HG03060 (cell line): ENCODE measurements at regions not wholly inside any gene's neighbourhood (a gene's known extent, or its start where the extent isn't known, plus 50 kb on each side); places are given as distances from the start of the nearest gene placed in this dataset.

Experiments used
- ATAC-seq: cut with Tn5 transposase; IDR thresholded peaks from one replicate; pipeline ENCODE4 v1.9.1; 2021; ENCODE audit warnings: low read depth, moderate number of reproducible peaks; ENCODE audit not compliant: unreplicated experiment

DNA sequence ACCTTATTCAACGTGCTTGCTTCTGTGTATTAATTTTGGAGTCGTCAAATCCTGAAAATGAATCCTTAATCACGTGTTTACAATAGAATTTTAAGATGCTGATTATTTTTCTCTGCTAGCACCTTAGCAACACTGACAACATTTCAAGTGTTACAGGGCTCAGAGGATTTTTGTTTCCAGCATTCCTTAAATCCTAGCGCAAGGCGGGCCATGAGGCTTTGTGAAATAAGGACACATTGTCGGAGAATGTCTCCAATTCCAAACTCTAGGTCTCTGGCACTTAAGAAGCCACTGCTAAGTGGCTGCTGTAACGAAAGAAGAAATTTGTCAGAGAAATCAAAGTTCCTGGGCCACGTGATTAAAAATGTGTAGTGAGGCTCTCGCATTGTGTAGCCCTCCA lies 390.9 kb upstream of the CELF2 start:
- ATAC-seq: no peak

DNA sequence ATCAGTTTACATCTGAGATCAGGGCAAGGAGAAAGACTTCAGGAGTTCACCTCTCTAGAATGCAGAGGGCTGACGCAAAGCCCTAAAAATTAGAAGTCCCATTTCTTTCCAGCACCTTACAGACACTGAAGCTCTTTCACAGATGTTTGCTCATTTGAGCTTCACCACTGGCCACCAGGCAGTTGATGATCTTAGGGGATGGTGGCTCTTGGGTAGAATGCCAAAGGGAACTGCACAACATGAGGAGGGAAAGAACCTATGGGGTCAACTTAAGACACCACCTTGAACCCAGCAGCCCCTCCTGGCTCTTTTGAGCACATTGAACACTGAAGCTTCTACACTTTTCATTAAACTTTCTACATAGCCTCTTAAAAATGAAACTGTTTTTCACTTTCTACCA lies 390.3 kb upstream of the CELF2 start:
- no peak for ATAC-seq

DNA sequence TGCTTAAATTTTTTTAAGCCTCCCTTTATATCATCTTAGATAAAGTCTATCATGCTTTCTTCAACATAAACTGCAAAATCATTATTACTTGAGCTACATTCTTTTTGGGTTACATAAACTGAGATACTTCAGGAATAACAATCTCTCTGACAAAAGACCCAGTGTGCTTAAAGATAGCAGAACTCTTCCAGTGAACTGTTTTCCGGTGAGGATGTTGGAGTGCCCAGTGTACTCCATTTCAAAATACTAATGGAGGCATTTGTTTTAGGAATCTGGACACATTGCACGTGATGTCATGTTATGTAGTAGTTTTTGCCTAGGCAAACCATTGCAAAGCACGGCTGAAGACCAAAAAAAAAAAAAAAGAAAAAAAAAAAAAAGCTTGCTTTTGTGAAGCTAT lies 388.2 kb upstream of the CELF2 start:
- ATAC-seq: no peak

DNA sequence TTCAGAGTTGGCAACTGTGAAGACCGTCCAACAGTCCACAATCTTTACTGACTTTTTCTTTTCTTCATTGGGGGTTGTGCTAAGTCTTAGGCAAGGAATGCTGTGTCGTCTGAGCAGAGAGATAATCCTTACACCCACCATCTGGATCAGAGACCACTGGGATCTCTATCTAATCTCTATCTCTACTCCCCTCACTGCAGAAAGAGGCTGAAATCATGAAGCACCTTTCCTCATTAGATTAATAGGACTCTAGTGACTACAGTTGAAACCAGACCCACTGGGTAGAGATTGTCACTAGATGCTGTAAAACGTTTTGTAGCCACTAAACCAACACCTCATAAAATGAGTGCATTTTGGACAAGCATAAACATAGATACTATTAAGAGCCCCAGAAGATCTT lies 387.4 kb upstream of the CELF2 start:
- no peak for ATAC-seq

DNA sequence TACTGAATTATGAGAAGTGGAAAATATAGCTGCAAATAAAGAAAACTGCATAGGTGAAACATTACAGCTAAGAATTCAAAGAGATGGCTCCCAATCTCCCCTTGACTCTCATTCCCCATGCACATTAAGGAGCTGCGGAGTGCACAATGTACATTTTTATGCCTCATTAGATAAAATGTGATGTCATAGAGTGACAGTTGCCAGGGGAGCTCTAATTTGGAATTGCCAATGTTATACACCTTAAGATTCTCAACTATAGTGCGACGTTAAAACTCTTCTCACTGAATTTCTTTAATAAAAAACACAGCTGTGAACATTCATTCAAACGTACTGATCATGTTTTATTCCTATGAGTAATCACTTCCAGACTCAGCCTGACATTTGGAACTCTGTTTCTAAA lies 386.9 kb upstream of the CELF2 start:
- no peak for ATAC-seq

DNA sequence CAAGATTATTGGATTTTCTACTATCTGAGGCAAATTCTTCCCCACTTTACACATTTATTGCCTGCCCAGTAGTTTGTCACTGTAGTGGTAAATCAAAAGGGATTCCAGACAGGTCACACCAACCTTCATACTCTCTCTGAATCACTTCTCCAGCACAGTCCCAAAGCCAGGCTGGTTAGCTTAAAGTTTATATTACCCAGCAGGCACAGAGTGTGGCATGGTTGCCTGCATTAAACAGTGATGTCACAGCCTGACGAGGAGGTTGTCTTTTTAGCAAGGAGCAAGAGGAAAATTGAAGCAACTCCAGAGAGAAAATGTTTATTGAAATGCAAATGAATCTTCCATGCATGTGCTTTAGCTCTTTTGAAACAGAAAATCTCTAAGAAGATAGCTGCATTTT lies 375.5 kb upstream of the CELF2 start:
- no peak for ATAC-seq

DNA sequence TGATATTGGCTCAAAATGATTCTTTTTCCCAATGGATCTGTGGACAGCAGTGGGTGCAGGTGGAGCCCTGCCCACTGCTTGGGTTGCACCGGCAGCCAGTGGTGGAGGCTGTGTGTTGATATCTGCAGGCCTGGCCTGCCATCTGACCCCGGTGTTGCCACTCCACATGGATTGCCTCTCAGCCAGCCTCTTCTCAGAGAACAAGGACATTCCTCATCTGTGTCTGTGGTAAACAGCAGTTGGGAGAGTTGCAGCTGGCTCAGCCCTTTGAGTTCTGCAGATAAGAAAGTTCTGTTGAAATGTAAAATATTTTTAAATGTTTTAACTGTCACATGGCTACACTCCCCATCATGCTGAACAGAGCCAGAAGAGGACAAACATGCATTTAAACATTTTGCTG lies 374.9 kb upstream of the CELF2 start:
- no peak for ATAC-seq

DNA sequence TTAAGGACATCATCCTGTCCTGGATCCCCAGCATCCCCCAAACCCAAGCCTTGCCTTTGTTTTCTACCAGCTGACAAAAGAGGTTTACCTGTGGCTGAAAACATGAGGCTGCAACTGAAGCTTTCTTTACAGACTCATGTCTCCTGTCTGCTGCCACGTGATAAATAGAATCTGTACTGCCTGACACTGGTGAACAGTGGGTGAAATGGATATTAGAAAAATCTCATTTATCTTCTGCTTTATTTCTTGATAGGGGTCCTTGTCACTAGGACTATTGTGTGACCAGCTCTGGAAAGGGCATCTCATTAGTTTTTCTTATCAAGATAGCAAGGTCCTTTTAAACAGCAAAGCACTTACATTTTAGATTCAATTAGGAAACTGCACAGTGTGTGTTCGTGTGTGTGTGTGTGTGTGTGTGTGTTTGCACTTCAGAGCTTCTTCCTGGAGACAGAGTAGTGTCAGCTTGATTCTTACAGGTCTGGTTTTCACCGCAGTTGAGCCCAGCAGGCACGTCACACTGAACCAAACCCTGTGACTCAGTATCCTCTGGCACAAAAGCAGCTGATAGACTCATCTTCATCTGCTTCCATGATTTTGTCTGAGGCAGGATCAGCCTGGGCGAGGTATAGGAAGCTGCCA lies 373.5 kb upstream of the CELF2 start:
- no peak for ATAC-seq

DNA sequence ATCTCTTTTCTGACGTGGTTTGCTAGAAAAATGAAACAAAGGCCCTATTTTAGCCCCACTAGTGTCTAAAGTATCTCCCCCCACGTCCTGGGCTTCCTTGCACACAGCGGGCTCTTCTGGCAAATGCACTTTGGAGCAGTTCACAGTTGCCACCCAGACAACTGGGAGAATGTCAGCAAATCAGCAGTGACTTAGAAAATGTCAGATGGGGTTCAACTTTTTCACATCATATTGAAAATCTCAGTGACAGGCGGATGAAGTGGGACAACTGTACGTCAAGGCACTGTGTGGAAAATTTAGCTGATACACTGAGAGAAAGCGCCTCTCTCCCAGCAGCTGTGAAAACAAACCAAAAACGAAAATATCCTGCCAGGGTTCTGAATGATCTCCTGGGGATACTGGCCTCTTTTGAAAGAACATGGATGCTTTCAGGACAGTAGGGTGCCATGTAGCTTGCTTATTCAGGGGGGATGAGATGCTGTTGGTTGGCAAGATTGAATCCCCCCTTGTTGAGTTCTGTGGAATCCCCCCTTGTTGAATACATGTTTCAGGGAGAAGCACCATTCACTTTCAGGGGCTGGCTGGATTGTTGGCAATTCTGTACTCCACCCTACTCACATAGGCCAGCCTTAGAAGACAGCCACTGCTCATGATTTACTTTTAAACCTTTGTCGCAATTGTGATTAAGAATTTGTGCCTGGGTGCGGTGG lies 372.8 kb upstream of the CELF2 start:
- no peak for ATAC-seq

DNA sequence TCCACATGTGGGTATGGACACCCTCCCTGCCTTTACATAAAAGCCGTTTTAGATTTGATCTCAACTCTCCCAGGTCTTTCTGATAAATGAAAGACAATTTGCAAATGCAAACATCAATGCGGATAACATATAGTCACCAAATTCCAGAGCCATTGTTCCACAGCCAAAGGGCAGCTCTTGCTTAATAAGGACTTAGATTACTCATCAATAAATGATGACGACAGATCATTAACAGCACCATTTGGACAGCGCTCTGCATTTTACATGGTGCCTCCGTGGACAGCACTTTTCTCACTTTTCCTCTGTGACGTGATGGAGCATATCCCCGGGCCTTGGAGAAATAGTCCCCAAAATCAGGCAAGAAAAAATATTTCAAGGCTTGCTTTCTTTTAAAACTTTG lies 370.3 kb upstream of the CELF2 start:
- no peak for ATAC-seq

DNA sequence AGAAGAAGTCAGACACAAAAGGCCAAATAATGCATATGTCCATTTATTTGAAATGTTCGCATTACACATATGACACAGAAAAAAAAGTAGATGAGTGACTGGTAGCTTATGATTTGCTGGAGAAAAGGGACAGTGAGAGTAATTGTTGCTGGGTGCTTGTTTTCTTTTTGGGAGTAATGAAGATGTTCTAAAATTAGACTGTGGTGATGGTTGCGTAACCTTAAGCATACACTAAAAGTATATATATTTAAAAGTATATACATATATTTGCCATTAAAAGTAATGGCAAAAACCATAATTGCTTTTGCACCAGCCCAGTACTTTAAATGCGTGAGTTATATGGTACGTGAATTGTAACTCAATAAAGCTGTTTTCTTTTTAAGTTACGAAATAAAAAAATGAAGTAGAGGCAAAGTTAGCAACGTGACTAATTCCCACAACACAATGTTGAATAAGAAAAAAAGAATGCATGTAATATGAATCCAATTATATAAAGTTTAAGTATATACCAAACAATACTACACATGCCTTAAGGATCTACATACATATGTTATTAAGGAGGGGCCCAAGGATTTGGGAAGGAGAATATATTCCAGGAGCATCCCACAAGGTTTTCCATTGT lies 360.4 kb upstream of the CELF2 start:
- ATAC-seq: no peak

DNA sequence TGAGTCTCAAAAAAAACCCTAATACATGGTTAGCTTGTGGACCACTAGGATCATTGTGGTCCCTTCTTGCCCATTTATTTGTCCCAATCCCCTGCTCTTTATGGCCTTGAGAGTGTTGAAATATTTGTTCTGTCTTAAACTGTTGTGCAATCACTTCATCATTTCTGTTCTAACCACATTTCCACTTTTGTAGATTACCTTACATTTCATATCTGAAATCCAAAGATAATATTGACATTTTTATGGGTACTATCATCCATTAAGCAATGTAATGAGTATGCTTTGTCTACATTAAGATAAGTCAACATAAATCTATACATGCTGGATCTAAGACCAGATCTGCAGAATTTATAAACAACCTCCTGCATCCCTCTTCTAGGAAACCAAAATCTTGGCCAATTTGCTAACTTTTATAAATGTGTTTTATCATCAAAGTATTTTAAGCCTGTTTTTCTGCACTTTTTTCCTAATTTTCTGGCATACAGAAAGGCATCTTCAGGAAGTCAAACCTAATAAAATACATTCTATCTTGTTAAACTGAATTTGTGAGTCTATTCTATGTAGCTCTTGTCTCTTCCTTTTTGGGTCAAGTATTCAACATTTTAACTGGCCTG lies 359.4 kb upstream of the CELF2 start:
- ATAC-seq: no peak

DNA sequence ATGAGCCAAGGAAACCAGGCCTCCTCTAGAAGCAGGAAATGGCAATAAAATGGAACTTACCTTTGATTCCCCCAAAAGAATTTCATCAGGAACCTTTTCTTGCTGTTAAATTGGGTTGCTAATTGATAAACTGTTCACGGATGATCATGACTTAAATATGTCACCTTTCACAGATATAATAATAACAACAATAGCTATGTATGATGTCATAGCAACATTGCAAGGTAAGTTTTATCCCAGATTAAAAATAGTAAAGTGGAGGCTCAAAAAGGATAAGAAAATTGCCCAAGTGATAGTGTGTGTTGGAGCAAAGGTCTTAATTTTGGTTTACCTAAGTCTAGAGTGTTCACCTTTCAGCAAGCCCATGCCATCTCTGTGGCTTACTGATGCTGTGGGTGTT lies 357.6 kb upstream of the CELF2 start:
- no peak for ATAC-seq

DNA sequence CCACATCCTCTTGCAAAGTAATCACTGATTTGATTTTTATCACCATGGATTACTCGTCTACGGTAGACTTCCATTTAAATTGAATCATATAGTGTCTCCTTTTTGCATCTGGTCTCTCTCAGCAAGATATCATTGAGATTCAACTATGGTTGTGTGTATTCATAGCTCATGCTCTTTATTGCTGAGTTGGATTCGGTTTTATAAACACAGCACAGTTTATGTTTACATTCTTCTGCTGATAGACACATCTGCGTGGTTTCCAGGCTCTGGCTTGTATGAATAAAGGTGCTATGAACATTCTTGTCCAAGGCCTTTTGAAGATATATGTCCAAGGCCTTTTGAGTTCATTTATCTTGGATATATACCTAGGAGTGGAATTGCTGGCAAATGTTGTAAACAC lies 356.5 kb upstream of the CELF2 start:
- no peak for ATAC-seq

DNA sequence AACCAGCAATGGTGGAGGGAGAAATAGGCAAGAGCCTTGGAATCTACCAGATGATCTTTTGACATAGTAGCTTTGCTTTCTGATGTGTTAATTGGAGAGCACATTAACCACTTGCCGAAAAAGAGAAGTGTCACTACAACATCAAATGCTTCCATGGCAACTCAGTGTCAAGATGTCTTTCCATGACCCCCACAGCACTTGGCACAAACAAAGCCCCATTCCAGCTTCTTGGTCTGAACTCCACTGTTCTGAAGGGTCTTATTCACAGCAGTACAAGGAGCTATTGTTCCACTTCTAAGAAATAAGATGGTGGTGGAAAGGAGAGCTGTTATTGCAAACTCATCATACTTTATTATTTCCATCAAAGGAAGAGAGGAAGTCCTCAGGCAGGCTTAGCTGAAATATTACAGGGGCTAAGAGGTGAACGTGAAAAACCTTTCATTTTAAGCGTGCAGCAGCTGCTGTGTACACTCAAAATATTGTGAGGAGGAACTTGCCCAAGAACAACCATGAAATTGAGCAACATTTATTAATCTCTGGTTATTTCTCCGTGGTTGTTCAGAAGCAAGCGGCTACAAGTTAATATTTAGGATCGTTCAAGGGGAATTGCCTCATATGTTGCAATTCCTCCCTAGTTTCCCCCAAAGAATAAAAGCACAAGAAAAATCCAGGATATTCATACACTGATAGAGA lies 354.8 kb upstream of the CELF2 start:
- no peak for ATAC-seq

DNA sequence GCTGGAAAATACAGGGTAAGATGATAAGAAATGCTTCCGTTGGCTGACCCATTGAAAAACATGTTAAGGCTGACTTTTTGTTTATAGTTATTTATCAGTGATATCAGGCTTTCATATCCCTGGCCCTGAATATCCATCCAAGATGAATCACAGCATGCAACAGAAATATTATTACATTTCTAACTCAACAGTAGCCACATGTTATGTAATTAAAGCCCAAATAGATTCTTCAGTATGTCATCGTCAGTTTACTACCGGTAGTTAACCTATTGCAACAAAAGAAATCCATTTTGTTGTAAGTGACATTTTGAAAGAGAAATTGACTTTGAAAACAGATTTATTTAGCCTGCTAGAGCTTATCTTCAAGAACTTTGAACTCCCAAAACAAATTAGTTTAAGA lies 354.1 kb upstream of the CELF2 start:
- no peak for ATAC-seq

DNA sequence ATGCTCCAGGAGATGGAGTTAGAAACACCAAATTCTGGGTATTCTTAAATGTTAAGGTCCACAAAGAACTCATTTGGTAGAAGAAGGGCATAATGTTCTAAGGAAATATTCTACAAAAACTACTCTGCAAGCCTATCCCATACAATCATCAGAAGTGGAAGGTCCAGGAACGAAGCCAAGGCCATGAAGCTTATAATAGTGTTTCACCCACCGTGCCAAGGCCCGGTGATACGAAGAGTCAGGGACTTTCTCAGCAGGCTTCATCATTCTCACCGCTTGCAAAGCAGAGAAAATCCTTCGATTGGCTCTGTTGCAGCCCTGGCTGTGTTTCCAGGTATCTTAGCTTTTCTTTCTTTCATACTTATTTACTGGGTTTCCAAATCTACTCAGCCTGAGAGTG lies 351.9 kb upstream of the CELF2 start:
- ATAC-seq: no peak

DNA sequence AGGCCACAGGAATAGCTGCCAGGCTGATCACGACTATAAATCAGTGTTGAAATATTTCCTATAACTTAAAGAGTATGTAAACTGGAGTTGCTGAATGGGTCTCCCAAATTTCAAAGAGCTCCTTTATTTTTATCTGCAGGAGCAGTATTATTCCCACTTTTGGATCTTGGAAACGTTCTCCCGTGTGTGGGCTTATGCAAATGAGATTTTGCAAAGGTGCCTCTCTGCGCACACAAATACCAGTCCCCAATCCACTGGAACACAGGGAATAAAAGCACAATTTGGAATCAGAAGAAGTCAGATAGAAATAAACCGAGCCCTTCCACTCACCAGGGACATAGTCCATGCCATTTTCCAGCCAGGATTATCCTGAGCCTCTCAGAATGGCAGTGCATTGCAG lies 350.2 kb upstream of the CELF2 start:
- no peak for ATAC-seq

DNA sequence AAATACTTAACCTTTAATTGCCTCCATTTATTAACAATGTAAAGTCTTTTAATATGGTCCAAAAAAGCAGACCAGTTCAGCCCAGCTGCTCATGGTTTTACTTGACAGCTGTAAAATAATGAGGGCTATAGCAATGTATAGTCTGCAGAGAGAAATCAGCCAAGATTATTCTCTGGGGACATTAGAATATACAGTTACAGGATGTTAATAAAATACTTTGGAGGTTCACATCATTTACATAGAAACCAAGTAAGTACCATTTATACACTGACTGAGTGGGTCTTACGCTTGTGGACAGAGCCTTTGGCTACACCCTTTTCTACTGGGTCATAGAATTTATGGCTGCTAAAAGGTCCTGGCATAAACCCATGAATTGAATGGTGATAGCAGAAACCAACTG lies 340.7 kb upstream of the CELF2 start:
- no peak for ATAC-seq

DNA sequence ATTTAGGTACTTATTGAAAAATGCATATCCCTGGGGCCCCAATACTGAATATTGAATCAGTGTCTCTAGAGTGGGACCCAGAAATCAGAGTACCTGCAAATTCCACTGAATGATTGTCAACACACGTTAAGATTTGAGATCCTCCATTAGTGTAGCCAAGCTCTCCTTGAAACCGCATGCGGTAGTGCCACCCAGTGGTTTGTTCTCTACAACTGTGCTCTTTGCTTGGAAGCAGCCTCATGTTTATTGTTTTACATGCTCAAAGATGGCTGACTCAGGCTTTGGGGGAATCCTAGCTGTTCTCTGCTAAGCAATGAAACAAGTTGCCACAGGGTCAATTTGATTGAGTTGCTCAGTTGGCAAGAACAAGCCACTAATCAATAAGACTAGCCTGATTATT lies 340.2 kb upstream of the CELF2 start:
- ATAC-seq: no peak

DNA sequence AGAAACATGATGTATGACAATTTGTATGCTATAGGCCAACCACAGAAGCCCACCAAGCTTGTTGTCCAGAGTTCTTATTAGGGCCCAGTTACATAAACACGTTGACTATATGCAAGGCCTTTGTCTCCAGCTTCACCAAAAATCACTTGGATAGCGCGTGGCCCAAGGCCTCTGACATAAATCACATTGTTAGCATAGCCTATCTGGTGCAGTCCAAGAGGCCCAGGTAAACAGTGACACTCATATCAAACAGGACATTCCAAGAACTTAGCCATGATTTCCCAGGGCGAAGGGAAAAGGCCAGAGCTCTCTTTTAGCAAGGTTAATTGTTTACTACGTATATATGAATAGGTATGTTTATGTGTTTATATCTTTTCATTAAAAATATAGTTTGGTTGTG lies 337.2 kb upstream of the CELF2 start:
- ATAC-seq: no peak
